GM12878 (cell line): ENCODE measurements at regions not wholly inside any gene's neighbourhood (a gene's known extent, or its start where the extent isn't known, plus 50 kb on each side); places are given as distances from the start of the nearest gene placed in this dataset.

Experiments used
- ATAC-seq: fragments of 200-7000 bp; cut with Tn5 transposase; 3 replicates; pipeline ENCODE4 v1.9.1; 2020; ENCODE audit warnings: mild to moderate bottlenecking, moderate library complexity
- BruUV-seq: library from RNA; stranded (reverse); fragments of 400-500 nt; replicated peaks from 2 replicates; lab custom pipeline; 2021; lab: Mats Ljungman, UMichigan
- CTCF ChIA-PET: fragments of 300-600 bp; sonication (Branson Sonifier 250); formaldehyde crosslinking; extraction: SDS; loops from one replicate; lab custom pipeline; 2021; ENCODE audit warnings: inconsistent platforms; lab: Yijun Ruan, JAX
- POLR2A ChIA-PET: fragments of 350-600 bp; formaldehyde crosslinking; extraction: SDS; loops from one replicate; lab custom pipeline; 2021; ENCODE audit warnings: inconsistent platforms; lab: Charles Lee
- RAD21 ChIA-PET: fragments of 300-600 bp; sonication (Branson Sonifier 250); formaldehyde crosslinking; loops from one replicate; lab custom pipeline; 2023; ENCODE audit warnings: antibody characterized with exemption; ENCODE audit not compliant: unreplicated experiment; lab: Charles Lee
- SMC1A ChIA-PET: fragments of 300-600 bp; sonication (Branson Sonifier 250); formaldehyde crosslinking; loops from one replicate; lab custom pipeline; 2023; ENCODE audit not compliant: unreplicated experiment, uncharacterized antibody; lab: Charles Lee
- DNase-seq: peaks from one replicate; pipeline ENCODE4 v3.0.0-alpha.2; 2011; ENCODE audit warnings: low read depth, low spot score
- FAIRE-seq: peaks from 3 replicates; lab custom pipeline; 2011; peaks lifted over from hg19 to GRCh38; lab: Jason Lieb, UNC
- H2AFZ ChIP-seq: 2 replicates; pipeline ENCODE4 v1.6.0; 2011; ENCODE audit warnings: low read depth, low read length, control low read depth; ENCODE audit not compliant: control insufficient read depth
- H3K27ac ChIP-seq: 2 replicates; pipeline ENCODE4 v1.5.1; 2011; ENCODE audit warnings: control low read depth; ENCODE audit not compliant: control insufficient read depth, insufficient read depth
- H3K27me3 ChIP-seq, 2 experiments: replicated peaks in 1 of 2; 2 replicates each; pipeline versions ENCODE4 v1.6.0 to v1.6.1; 2011; ENCODE audit warnings: low read length in 1 of 2; ENCODE audit not compliant: control insufficient read depth in 2 of 2, insufficient read depth in 2 of 2
- H3K36me3 ChIP-seq, 2 experiments: 2 replicates each; pipeline ENCODE4 v1.5.1; 2011; ENCODE audit warnings: low read length in 1 of 2; ENCODE audit not compliant: control insufficient read depth in 2 of 2, insufficient read depth in 2 of 2
- H3K4me1 ChIP-seq: 2 replicates; pipeline ENCODE4 v1.6.1; 2011; ENCODE audit warnings: mild to moderate bottlenecking, low read length, moderate library complexity, mixed read lengths; ENCODE audit not compliant: control insufficient read depth, insufficient read depth
- H3K4me2 ChIP-seq: 2 replicates; pipeline ENCODE4 v1.6.0; 2011; ENCODE audit warnings: control low read depth; ENCODE audit not compliant: control insufficient read depth, insufficient read depth
- H3K4me3 ChIP-seq: fragments of 200-600 bp; sonication (generic); 2 replicates; pipeline ENCODE4 v1.5.1; 2016
- H3K79me2 ChIP-seq: 2 replicates; pipeline ENCODE4 v1.6.0; 2011; ENCODE audit warnings: low read length; ENCODE audit not compliant: control insufficient read depth, insufficient read depth
- H3K9ac ChIP-seq: 2 replicates; pipeline ENCODE4 v1.8.0; 2011; ENCODE audit warnings: low read length, control low read depth, mixed read lengths; ENCODE audit not compliant: control insufficient read depth, insufficient read depth
- H3K9me3 ChIP-seq: replicated peaks from 3 replicates; pipeline ENCODE4 v1.5.1; 2011; ENCODE audit warnings: mild to moderate bottlenecking, low read length; ENCODE audit not compliant: control insufficient read depth, insufficient read depth
- H4K20me1 ChIP-seq: 2 replicates; pipeline ENCODE4 v1.6.0; 2011; ENCODE audit not compliant: control insufficient read depth, insufficient read depth
- CHD2 ChIP-seq: IDR thresholded peaks from 2 replicates; pipeline ENCODE4 v1.6.1; 2011; ENCODE audit warnings: low read depth, low read length, improper control_type of control experiment, borderline replicate concordance
- EGR1 ChIP-seq, 2 experiments: IDR thresholded peaks; 1 replicate in 1 of 2; 2 replicates in 1 of 2; pipeline ENCODE4 v1.6.1; 2011 to 2012; ENCODE audit warnings: low read depth in 2 of 2, low read length in 2 of 2, borderline replicate concordance in 1 of 2, mild to moderate bottlenecking in 1 of 2, moderate library complexity in 1 of 2
- IKZF1 ChIP-seq: fragments of 450-650 bp; conservative IDR thresholded peaks from 2 replicates; pipeline ENCODE4 v1.6.1; 2017; ENCODE audit warnings: antibody characterized with exemption, mild to moderate bottlenecking
- KLF5 ChIP-seq: fragments of 450-650 bp; IDR thresholded peaks from 2 replicates; pipeline ENCODE4 v1.6.1; 2014; ENCODE audit warnings: mild to moderate bottlenecking; ENCODE audit not compliant: partially characterized antibody
- POLR2AphosphoS5 ChIP-seq: IDR thresholded peaks from 2 replicates; pipeline ENCODE4 v1.6.1; 2011; ENCODE audit warnings: mild to moderate bottlenecking, low read length, inconsistent platforms
- RAD51 ChIP-seq: fragments of 450-650 bp; IDR thresholded peaks from 2 replicates; pipeline ENCODE4 v1.6.1; 2016; ENCODE audit warnings: moderate library complexity, mild to moderate bottlenecking, inconsistent platforms
- SIN3A ChIP-seq: IDR thresholded peaks from 2 replicates; pipeline ENCODE4 v1.6.1; 2012; ENCODE audit warnings: low read depth, low read length, improper control_type of control experiment
- SMAD1 ChIP-seq: fragments of 450-650 bp; IDR thresholded peaks from 2 replicates; pipeline ENCODE4 v1.6.1; 2018; ENCODE audit warnings: mild to moderate bottlenecking, low read depth; ENCODE audit not compliant: partially characterized antibody
- SUZ12 ChIP-seq: fragments of 200-600 bp; sonication (generic); IDR thresholded peaks from one replicate; pipeline ENCODE4 v1.6.1; 2018; ENCODE audit warnings: antibody characterized with exemption, mild to moderate bottlenecking; ENCODE audit not compliant: unreplicated experiment
- TARDBP ChIP-seq: IDR thresholded peaks from 2 replicates; pipeline ENCODE4 v1.6.1; 2016; ENCODE audit warnings: borderline replicate concordance
- YBX1 ChIP-seq: fragments of 450-650 bp; IDR thresholded peaks from 2 replicates; pipeline ENCODE4 v1.6.1; 2016; ENCODE audit warnings: antibody characterized with exemption
- ZNF217 ChIP-seq: fragments of 450-650 bp; IDR thresholded peaks from 2 replicates; pipeline ENCODE4 v1.6.1; 2017; ENCODE audit warnings: antibody characterized with exemption, mild to moderate bottlenecking
- WGBS: methylation state at CpG from one replicate; pipeline ENCODE4 v1.1.6; 2016; ENCODE audit warnings: low lambda C conversion rate; ENCODE audit not compliant: insufficient replicate concordance, insufficient coverage; ENCODE audit errors: missing lambda C conversion rate; 5-methylcytosine and 5-hydroxymethylcytosine counted together
- in situ Hi-C: fragments of 300-500 bp; cut with MboI; formaldehyde crosslinking; loops from 9 replicates; pipeline ENCODE4 v1.14.3; 2018; ENCODE audit warnings: mixed read lengths
- intact Hi-C: fragments of 100-400 bp; cut with micrococcal nuclease; formaldehyde crosslinking; loops from one replicate; pipeline ENCODE4 v1.14.2; 2022; ENCODE audit not compliant: unreplicated experiment
- TF ChIP-seq, protein P1 (sequence below): IDR thresholded peaks from 2 replicates; pipeline ENCODE4 v1.6.1; 2012; ENCODE audit warnings: low read depth, low read length, improper control_type of control experiment
- TF ChIP-seq, protein P2 (sequence below), 3 experiments: IDR thresholded peaks in 2 of 3; conservative IDR thresholded peaks in 1 of 3; 2 replicates each; pipeline ENCODE4 v1.5.1; 2011; ENCODE audit warnings: low read depth in 3 of 3, low read length in 3 of 3, mild to moderate bottlenecking in 3 of 3, control low read depth in 2 of 3, moderate library complexity in 2 of 3, inconsistent platforms in 1 of 3, mixed read lengths in 1 of 3; ENCODE audit not compliant: control insufficient read depth in 2 of 3, insufficient read depth in 1 of 3; ENCODE audit errors: extremely low read depth in 1 of 3
- TF ChIP-seq, protein P3 (sequence below): fragments of 450-650 bp; IDR thresholded peaks from 2 replicates; pipeline ENCODE4 v1.6.1; 2018; ENCODE audit warnings: borderline replicate concordance, mild to moderate bottlenecking; ENCODE audit not compliant: partially characterized antibody

DNA sequence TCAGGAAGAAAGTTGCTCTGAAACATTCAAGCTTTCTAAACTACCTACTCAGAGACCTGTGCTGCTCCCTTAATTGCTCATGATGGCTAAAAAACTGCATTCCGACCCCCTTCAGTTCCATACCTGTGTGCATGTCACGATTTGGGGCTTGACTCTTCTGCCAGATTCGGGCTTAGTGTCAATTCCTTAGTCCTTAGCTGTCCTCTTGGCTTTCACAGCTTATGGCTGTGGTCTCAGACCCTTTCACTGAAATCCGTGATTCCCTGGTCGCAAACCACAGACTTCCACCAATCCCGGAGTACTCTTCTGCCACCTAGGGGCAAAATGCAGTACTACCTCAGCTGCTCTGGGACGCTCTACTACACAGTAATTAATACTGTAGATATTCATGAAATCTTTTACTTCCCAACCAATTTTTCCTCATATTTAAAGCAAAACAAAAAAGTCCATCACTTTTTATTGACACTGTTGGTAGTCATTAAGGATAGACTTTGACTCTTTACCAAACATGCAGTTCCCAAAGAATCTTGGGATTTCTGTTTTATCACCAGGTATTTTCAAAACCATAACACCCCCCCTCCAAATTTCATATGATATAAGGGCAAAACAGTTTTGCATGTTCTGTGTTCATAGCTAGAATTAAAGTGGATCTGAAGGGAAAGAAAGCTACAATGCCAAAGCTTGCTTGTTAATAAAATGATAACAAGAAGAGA is 617.4 kb downstream of the SLCO4C1 start:
- ChIA-PET POLR2A (no interaction called here), SMC1A (interaction anchor here (0.7 to 1.4 kb wide), 6 partner anchors 9 to 1067 kb away, joined by 3 to 7 read pairs (median 3); no protein-coding TSS in a partner anchor), CTCF (interaction anchor here (0.6 to 2.5 kb wide), 13 partner anchors 10 to 1257 kb away, joined by 3 to 30 read pairs (median 3); no protein-coding TSS in a partner anchor), RAD21 (no interaction called here)
- no TSS peak for BruUV-seq
- Histone ChIP-seq H4K20me1 (no peaks in the 10 kb centered on the region), H3K4me2 (no peak overlapping the region), H3K27me3 (no peaks in the 10 kb centered on the region), H3K79me2 (no peaks in the 10 kb centered on the region), H3K9me3 (no peaks in the 10 kb centered on the region), H3K27ac (no peak overlapping the region), H3K9ac (no peak overlapping the region), H2AFZ (no peak overlapping the region), H3K4me3 (no peak overlapping the region), H3K36me3 (no peaks in the 10 kb centered on the region), H3K4me1 (no peaks in the 10 kb centered on the region)
- intact Hi-C loops, result loop anchor here (2.0 to 5.0 kb wide), 2 partner anchors 1200 to 1246 kb away; no protein-coding TSS in a partner anchor
- FAIRE-seq, result no peak
- 19% methylated on average over 7 of the region's 7 CpGs for WGBS
- in situ Hi-C loops, result no loop called here
- peak; percentile 84 for ATAC-seq
- peak; percentile 7 for DNase-seq
- TF ChIP-seq YBX1 (no peak), TARDBP (no peak), RAD51 (no peak), CHD2 (no peak), SMAD1 (no peak), ZNF217 (no peak), SUZ12 (no peak), POLR2AphosphoS5 (no peak), KLF5 (no peak), IKZF1 (0 out of 2 replicates have a peak, but pooled peaks have one; percentile 16), EGR1 (IDR thresholded peaks at IDR 0.05; ENCODE audit: borderline replicate concordance in 1 of 2, low read depth in 2 of 2, low read length in 2 of 2) (no peak), SIN3A (no peak)
- TF ChIP-seq, protein P1, sequence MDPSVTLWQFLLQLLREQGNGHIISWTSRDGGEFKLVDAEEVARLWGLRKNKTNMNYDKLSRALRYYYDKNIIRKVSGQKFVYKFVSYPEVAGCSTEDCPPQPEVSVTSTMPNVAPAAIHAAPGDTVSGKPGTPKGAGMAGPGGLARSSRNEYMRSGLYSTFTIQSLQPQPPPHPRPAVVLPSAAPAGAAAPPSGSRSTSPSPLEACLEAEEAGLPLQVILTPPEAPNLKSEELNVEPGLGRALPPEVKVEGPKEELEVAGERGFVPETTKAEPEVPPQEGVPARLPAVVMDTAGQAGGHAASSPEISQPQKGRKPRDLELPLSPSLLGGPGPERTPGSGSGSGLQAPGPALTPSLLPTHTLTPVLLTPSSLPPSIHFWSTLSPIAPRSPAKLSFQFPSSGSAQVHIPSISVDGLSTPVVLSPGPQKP, result no peak
- TF ChIP-seq, protein P2, sequence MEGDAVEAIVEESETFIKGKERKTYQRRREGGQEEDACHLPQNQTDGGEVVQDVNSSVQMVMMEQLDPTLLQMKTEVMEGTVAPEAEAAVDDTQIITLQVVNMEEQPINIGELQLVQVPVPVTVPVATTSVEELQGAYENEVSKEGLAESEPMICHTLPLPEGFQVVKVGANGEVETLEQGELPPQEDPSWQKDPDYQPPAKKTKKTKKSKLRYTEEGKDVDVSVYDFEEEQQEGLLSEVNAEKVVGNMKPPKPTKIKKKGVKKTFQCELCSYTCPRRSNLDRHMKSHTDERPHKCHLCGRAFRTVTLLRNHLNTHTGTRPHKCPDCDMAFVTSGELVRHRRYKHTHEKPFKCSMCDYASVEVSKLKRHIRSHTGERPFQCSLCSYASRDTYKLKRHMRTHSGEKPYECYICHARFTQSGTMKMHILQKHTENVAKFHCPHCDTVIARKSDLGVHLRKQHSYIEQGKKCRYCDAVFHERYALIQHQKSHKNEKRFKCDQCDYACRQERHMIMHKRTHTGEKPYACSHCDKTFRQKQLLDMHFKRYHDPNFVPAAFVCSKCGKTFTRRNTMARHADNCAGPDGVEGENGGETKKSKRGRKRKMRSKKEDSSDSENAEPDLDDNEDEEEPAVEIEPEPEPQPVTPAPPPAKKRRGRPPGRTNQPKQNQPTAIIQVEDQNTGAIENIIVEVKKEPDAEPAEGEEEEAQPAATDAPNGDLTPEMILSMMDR (IDR thresholded peaks at IDR 0.05 in 2 of 3, conservative IDR thresholded peaks at IDR 0.05 in 1 of 3; ENCODE audit: control insufficient read depth in 2 of 3, extremely low read depth in 1 of 3, insufficient read depth in 1 of 3, low read depth in 3 of 3, low read length in 3 of 3), result peak; percentile 76 to 89 (median 89)
- TF ChIP-seq, protein P3, sequence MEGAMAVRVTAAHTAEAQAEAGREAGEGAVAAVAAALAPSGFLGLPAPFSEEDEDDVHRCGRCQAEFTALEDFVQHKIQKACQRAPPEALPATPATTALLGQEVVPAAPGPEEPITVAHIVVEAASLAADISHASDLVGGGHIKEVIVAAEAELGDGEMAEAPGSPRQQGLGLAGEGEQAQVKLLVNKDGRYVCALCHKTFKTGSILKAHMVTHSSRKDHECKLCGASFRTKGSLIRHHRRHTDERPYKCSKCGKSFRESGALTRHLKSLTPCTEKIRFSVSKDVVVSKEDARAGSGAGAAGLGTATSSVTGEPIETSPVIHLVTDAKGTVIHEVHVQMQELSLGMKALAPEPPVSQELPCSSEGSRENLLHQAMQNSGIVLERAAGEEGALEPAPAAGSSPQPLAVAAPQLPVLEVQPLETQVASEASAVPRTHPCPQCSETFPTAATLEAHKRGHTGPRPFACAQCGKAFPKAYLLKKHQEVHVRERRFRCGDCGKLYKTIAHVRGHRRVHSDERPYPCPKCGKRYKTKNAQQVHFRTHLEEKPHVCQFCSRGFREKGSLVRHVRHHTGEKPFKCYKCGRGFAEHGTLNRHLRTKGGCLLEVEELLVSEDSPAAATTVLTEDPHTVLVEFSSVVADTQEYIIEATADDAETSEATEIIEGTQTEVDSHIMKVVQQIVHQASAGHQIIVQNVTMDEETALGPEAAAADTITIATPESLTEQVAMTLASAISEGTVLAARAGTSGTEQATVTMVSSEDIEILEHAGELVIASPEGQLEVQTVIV, result no peak
